A673 (cell line): ENCODE measurements at regions not wholly inside any gene's neighbourhood (a gene's known extent, or its start where the extent isn't known, plus 50 kb on each side); places are given as distances from the start of the nearest gene placed in this dataset.

Experiments used
- BruUV-seq: library from RNA; stranded (reverse); fragments of 400-500 nt; replicated peaks from 2 replicates; lab custom pipeline; 2021; lab: Mats Ljungman, UMichigan
- CTCF ChIA-PET: fragments of 300-600 bp; sonication (Branson Sonifier 250); formaldehyde crosslinking; loops from one replicate; lab custom pipeline; 2022; ENCODE audit warnings: antibody characterized with exemption; lab: Charles Lee
- POLR2A ChIA-PET: fragments of 300-600 bp; sonication (Branson Sonifier 250); formaldehyde crosslinking; loops from one replicate; lab custom pipeline; 2022; ENCODE audit warnings: antibody characterized with exemption; ENCODE audit not compliant: low non-redundant PET; lab: Charles Lee
- DNase-seq: peaks from one replicate; pipeline ENCODE4 v3.0.0-alpha.2; 2015; ENCODE audit warnings: low spot score
- H3K27ac ChIP-seq: fragments of 200-600 bp; sonication (generic); 2 replicates; pipeline ENCODE4 v1.5.1; 2016; ENCODE audit warnings: mixed run types, low read depth, mild to moderate bottlenecking, mixed read lengths, antibody characterized with exemption, low read length; ENCODE audit not compliant: poor library complexity, severe bottlenecking
- H3K27me3 ChIP-seq: fragments of 200-600 bp; sonication (generic); replicated peaks from 2 replicates; pipeline ENCODE4 v1.6.1; 2017; ENCODE audit warnings: mixed run types, low read depth, mild to moderate bottlenecking, mixed read lengths, antibody characterized with exemption, low read length; ENCODE audit not compliant: insufficient read depth, poor library complexity
- H3K36me3 ChIP-seq: fragments of 200-600 bp; sonication (generic); 2 replicates; pipeline ENCODE4 v1.6.1; 2016; ENCODE audit warnings: mixed run types, mild to moderate bottlenecking, mixed read lengths, antibody characterized with exemption, low read length; ENCODE audit not compliant: insufficient read depth, poor library complexity, severe bottlenecking
- H3K4me1 ChIP-seq: fragments of 200-600 bp; sonication (generic); 2 replicates; pipeline ENCODE4 v1.6.1; 2017; ENCODE audit warnings: mixed run types, mild to moderate bottlenecking, mixed read lengths, antibody characterized with exemption, low read length; ENCODE audit not compliant: insufficient read depth, poor library complexity, severe bottlenecking
- H3K4me3 ChIP-seq: fragments of 200-600 bp; sonication (generic); 2 replicates; pipeline ENCODE4 v1.5.1; 2016; ENCODE audit warnings: low read depth, mixed run types, mild to moderate bottlenecking, mixed read lengths, low read length; ENCODE audit not compliant: poor library complexity, severe bottlenecking
- H3K9me3 ChIP-seq: fragments of 200-600 bp; sonication (generic); 2 replicates; pipeline ENCODE4 v1.6.1; 2016; ENCODE audit warnings: mixed run types, low read depth, mild to moderate bottlenecking, mixed read lengths, antibody characterized with exemption, low read length; ENCODE audit not compliant: poor library complexity, severe bottlenecking
- CTCF ChIP-seq: fragments of 300-800, 200-600 bp; sonication (generic); conservative IDR thresholded peaks from 2 replicates; pipeline ENCODE4 v1.5.1; 2017; ENCODE audit warnings: low read depth, mild to moderate bottlenecking, antibody characterized with exemption, low read length, moderate library complexity, mixed read lengths
- EZH2 ChIP-seq: fragments of 200-600 bp; sonication (generic); IDR thresholded peaks from 2 replicates; pipeline ENCODE4 v1.6.1; 2017; ENCODE audit warnings: borderline replicate concordance, low read depth, mild to moderate bottlenecking, mixed read lengths, antibody characterized with exemption, low read length; ENCODE audit not compliant: poor library complexity, severe bottlenecking
- intact Hi-C: fragments of 100-400 bp; cut with micrococcal nuclease; formaldehyde crosslinking; loops from one replicate; pipeline ENCODE4 v1.10.0; 2022; ENCODE audit not compliant: unreplicated experiment

- DNase-seq: peak; percentile 2
- CTCF ChIA-PET: no interaction called here
- no peak for TF ChIP-seq EZH2
- no peak for TF ChIP-seq CTCF
- Histone ChIP-seq H3K4me1 (no peaks in the 10 kb centered on the region), H3K36me3 (no peaks in the 10 kb centered on the region), H3K9me3 (no peaks in the 10 kb centered on the region), H3K27ac (no peak overlapping the region), H3K4me3 (no peak overlapping the region), H3K27me3 (no peaks in the 10 kb centered on the region)
- intact Hi-C loops: no loop called here
- BruUV-seq: no TSS peak
- POLR2A ChIA-PET: no interaction called here
Measured at GRCh38 chr10:9103301-9103700, 1048.8 kb downstream of the GATA3 start.

GRCh38 chr10:9111976-9112375, 1057.5 kb downstream of the GATA3 start:
- Histone ChIP-seq H3K4me1 (no peaks in the 10 kb centered on the region), H3K9me3 (no peaks in the 10 kb centered on the region), H3K27ac (no peak overlapping the region), H3K36me3 (no peaks in the 10 kb centered on the region), H3K4me3 (no peak overlapping the region), H3K27me3 (no peaks in the 10 kb centered on the region)
- DNase-seq: no peak
- TF ChIP-seq CTCF: no peak
- TF ChIP-seq EZH2: no peak
- intact Hi-C loops: no loop called here
- BruUV-seq: no TSS peak
- ChIA-PET POLR2A (no interaction called here), CTCF (no interaction called here)

GRCh38 chr10:9126728-9127127, 1072.2 kb downstream of the GATA3 start:
- TF ChIP-seq CTCF (no peak), EZH2 (no peak)
- H3K27ac ChIP-seq: no peak overlapping the region
- intact Hi-C loops: no loop called here
- H3K4me3 ChIP-seq: no peak overlapping the region
- CTCF ChIA-PET: no interaction called here
- no peaks in the 10 kb centered on the region for H3K36me3 ChIP-seq
- H3K27me3 ChIP-seq: no peaks in the 10 kb centered on the region
- BruUV-seq: no TSS peak
- DNase-seq: no peak
- no peaks in the 10 kb centered on the region for H3K9me3 ChIP-seq
- POLR2A ChIA-PET: no interaction called here
- H3K4me1 ChIP-seq: no peaks in the 10 kb centered on the region
